OCI-LY7 (cell line): ENCODE measurements at regions not wholly inside any gene's neighbourhood (a gene's known extent, or its start where the extent isn't known, plus 50 kb on each side); places are given as distances from the start of the nearest gene placed in this dataset.

Experiments used
- CTCF ChIP-seq: fragments of 200-600 bp; sonication (generic); conservative IDR thresholded peaks from 2 replicates; pipeline ENCODE4 v1.5.1; 2014; ENCODE audit warnings: mild to moderate bottlenecking, antibody characterized with exemption, low read length, moderate library complexity, mixed read lengths
- EZH2phosphoT487 ChIP-seq: fragments of 200-600 bp; sonication (generic); IDR thresholded peaks from 2 replicates; pipeline ENCODE4 v1.6.1; 2018; ENCODE audit warnings: low read depth, borderline replicate concordance, mild to moderate bottlenecking, mixed run types, antibody characterized with exemption, low read length, moderate library complexity, mixed read lengths

DNA sequence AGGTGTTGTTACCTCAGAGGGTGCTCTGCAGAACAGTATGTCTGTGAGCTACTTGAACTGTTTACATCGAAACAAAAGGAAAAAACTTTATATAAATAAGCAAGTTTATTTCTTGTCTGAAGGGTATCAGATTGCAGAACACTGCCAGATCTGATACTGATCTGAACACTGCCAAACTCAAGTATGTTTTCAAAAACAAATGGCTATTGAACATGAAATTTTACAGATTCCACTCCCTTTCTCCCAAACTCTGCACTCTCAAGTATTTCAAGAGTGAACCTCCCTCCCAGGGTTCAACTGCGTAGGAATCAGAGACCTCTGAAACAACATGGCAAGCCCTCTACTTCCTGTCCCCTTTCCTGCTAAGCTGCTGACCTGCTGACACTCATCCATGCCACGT lies 216.6 kb downstream of the ZNF33B start:
- TF ChIP-seq CTCF (no peak), EZH2phosphoT487 (no peak)
